ENCODE measurements at regions not wholly inside any gene's neighbourhood (a gene's known extent, or its start where the extent isn't known, plus 50 kb on each side); places are given as distances from the start of the nearest gene placed in this dataset.

GRCh38 chr13:89380101-89380500, 1708.9 kb downstream of the SLITRK5 start:
- Histone ChIP-seq H3K9me3 (ENCODE audit: low read depth) (no peaks in the 10 kb centered on the region), H3K4me3 (no peak overlapping the region), H3K27me3 (no peaks in the 10 kb centered on the region), H3K36me3 (replicated peaks; ENCODE audit: insufficient read depth, low read depth) (no peaks in the 10 kb centered on the region), H3K9me2 (replicated peaks; ENCODE audit: insufficient read depth) (no peaks in the 10 kb centered on the region), H3K27ac (no peak overlapping the region), H3K4me2 (no peak overlapping the region), H2AFZ (no peak overlapping the region), H3K4me1 (ENCODE audit: insufficient read depth) (no peaks in the 10 kb centered on the region), H4K20me1 (ENCODE audit: insufficient read depth, poor library complexity, severe bottlenecking) (no peaks in the 10 kb centered on the region), H3K79me2 (no peaks in the 10 kb centered on the region)
- WGBS (ENCODE audit: low lambda C conversion rate, missing lambda C conversion rate) = 68% methylated on average over 3 of the region's 3 CpGs
- TF ChIP-seq CTCF (IDR thresholded peaks at IDR 0.05; ENCODE audit: poor library complexity) (no peak), EZH2phosphoT487 (IDR thresholded peaks at IDR 0.05; ENCODE audit: low read depth, severe bottlenecking, unreplicated experiment) (no peak), EZH2 (IDR thresholded peaks at IDR 0.05; ENCODE audit: borderline replicate concordance) (no peak)
- peak; percentile 20 for DNase-seq (ENCODE audit: low spot score)

GRCh38 chr13:89382981-89383380, 1711.8 kb downstream of the SLITRK5 start:
- Histone ChIP-seq H3K27ac (no peak overlapping the region), H3K79me2 (no peaks in the 10 kb centered on the region), H3K36me3 (replicated peaks; ENCODE audit: insufficient read depth, low read depth) (no peaks in the 10 kb centered on the region), H3K9me2 (replicated peaks; ENCODE audit: insufficient read depth) (no peaks in the 10 kb centered on the region), H3K27me3 (no peaks in the 10 kb centered on the region), H3K4me3 (no peak overlapping the region), H3K4me2 (no peak overlapping the region), H4K20me1 (ENCODE audit: insufficient read depth, poor library complexity, severe bottlenecking) (no peaks in the 10 kb centered on the region), H2AFZ (no peak overlapping the region), H3K4me1 (ENCODE audit: insufficient read depth) (no peaks in the 10 kb centered on the region), H3K9me3 (ENCODE audit: low read depth) (no peaks in the 10 kb centered on the region)
- 95% methylated on average over 3 of the region's 3 CpGs for WGBS (ENCODE audit: low lambda C conversion rate, missing lambda C conversion rate)
- no peak for DNase-seq (ENCODE audit: low spot score)
- TF ChIP-seq EZH2phosphoT487 (IDR thresholded peaks at IDR 0.05; ENCODE audit: low read depth, severe bottlenecking, unreplicated experiment) (no peak), EZH2 (IDR thresholded peaks at IDR 0.05; ENCODE audit: borderline replicate concordance) (no peak), CTCF (IDR thresholded peaks at IDR 0.05; ENCODE audit: poor library complexity) (no peak)

- TF ChIP-seq EZH2phosphoT487 (IDR thresholded peaks at IDR 0.05; ENCODE audit: low read depth, severe bottlenecking, unreplicated experiment) = no peak
- no peak for TF ChIP-seq EZH2 (IDR thresholded peaks at IDR 0.05; ENCODE audit: borderline replicate concordance)
- TF ChIP-seq CTCF (IDR thresholded peaks at IDR 0.05; ENCODE audit: poor library complexity) = no peak
- 91% methylated on average over 1 of the region's 1 CpG for WGBS (ENCODE audit: low lambda C conversion rate, missing lambda C conversion rate)
- Histone ChIP-seq H2AFZ (no peak overlapping the region), H4K20me1 (ENCODE audit: insufficient read depth, poor library complexity, severe bottlenecking) (no peaks in the 10 kb centered on the region), H3K4me2 (no peak overlapping the region), H3K36me3 (replicated peaks; ENCODE audit: insufficient read depth, low read depth) (no peaks in the 10 kb centered on the region), H3K4me1 (ENCODE audit: insufficient read depth) (no peaks in the 10 kb centered on the region), H3K27me3 (no peaks in the 10 kb centered on the region), H3K79me2 (no peaks in the 10 kb centered on the region), H3K9me3 (ENCODE audit: low read depth) (no peaks in the 10 kb centered on the region), H3K27ac (no peak overlapping the region), H3K4me3 (no peak overlapping the region), H3K9me2 (replicated peaks; ENCODE audit: insufficient read depth) (no peaks in the 10 kb centered on the region)
- DNase-seq (ENCODE audit: low spot score) = no peak
These were observed 1712.7 kb downstream of the SLITRK5 start for GRCh38 chr13:89383891-89384290.
